Gastrocnemius medialis (tissue), 4 donors: ENCODE measurements at regions not wholly inside any gene's neighbourhood (a gene's known extent, or its start where the extent isn't known, plus 50 kb on each side); places are given as distances from the start of the nearest gene placed in this dataset.

Experiments used
- ATAC-seq, 2 donors: fragments of 150-250 bp; one replicate each; pipeline ENCODE4 v1.9.1; 2016
- DNase-seq, 2 donors: peaks; one replicate each; pipeline ENCODE4 v3.0.0-alpha.2; 2019
- H3K27ac ChIP-seq, 4 donors: fragments of 200-600 bp; sonication (generic); 1 replicate in 1 of 4; 2 replicates in 3 of 4; pipeline ENCODE4 v1.5.1; 2016 to 2018; ENCODE audit warnings: mild to moderate bottlenecking in 2 of 4, moderate library complexity in 1 of 4
- H3K27me3 ChIP-seq, 3 donors: fragments of 200-600 bp; sonication (generic) in 2 of 3; 1 replicate in 1 of 3; 2 replicates in 2 of 3; pipeline versions ENCODE4 v1.5.1 to v1.6.0; 2016 to 2019; ENCODE audit warnings: mild to moderate bottlenecking in 1 of 3, moderate library complexity in 1 of 3
- H3K36me3 ChIP-seq, 2 donors: fragments of 200-600 bp; sonication (generic) in 1 of 2; one replicate each; pipeline ENCODE4 v1.5.1; 2017 to 2018
- H3K4me1 ChIP-seq, 2 donors: fragments of 200-600 bp; sonication (generic) in 1 of 2; one replicate each; pipeline ENCODE4 v1.5.1; 2016 to 2017; ENCODE audit warnings: mild to moderate bottlenecking in 2 of 2
- H3K4me3 ChIP-seq, 4 donors: fragments of 200-600 bp; sonication (generic) in 3 of 4; 1 replicate in 1 of 4; 2 replicates in 3 of 4; pipeline ENCODE4 v1.5.1; 2016 to 2019; ENCODE audit warnings: mild to moderate bottlenecking in 2 of 4
- H3K9me3 ChIP-seq, 3 donors: fragments of 200-600 bp; sonication (generic) in 2 of 3; 1 replicate in 1 of 3; 2 replicates in 2 of 3; pipeline ENCODE4 v1.5.1; 2016 to 2019
- CTCF ChIP-seq, 5 experiments: fragments of 450-650 bp in 3 of 5; fragments of 200-600 bp in 2 of 5; sonication (generic) in 2 of 5; IDR thresholded peaks in 4 of 5; conservative IDR thresholded peaks in 1 of 5; 1 replicate in 4 of 5; 2 replicates in 1 of 5; pipeline ENCODE4 v1.5.1; 2016 to 2019; ENCODE audit warnings: antibody characterized with exemption in 5 of 5, mild to moderate bottlenecking in 3 of 5, moderate library complexity in 3 of 5
- POLR2A ChIP-seq, 2 donors: fragments of 450-650 bp; IDR thresholded peaks; one replicate each; pipeline ENCODE4 v1.6.1; 2017; ENCODE audit warnings: antibody characterized with exemption in 2 of 2, mild to moderate bottlenecking in 2 of 2, moderate library complexity in 2 of 2
- in situ Hi-C, 4 donors: fragments of 200-750 bp; cut with MboI; loops; one replicate each; pipeline versions ENCODE4 v1.15.0 to v1.8.0; 2017; ENCODE audit warnings: low sequenced_read_pairs in 4 of 4
- intact Hi-C: fragments of 100-400 bp; cut with DNase I; formaldehyde crosslinking; loops from one replicate; pipeline ENCODE4 v1.15.1; 2023; ENCODE audit warnings: low total_unique reads

- TF ChIP-seq CTCF (IDR thresholded peaks at IDR 0.05 in 4 of 5, conservative IDR thresholded peaks at IDR 0.05 in 1 of 5) (no peak), POLR2A (IDR thresholded peaks at IDR 0.05) (no peak)
- in situ Hi-C loops, result no loop called here
- no peaks in the 10 kb centered on the region for H3K9me3 ChIP-seq
These were observed 285.5 kb upstream of the ZWINT start for GRCh38 chr10:56646329-56647111.

GRCh38 chr10:56633876-56634452 is 272.9 kb upstream of the ZWINT start:
- Histone ChIP-seq H3K9me3 (no peaks in the 10 kb centered on the region), H3K4me1 (no peaks in the 10 kb centered on the region), H3K27me3 (no peaks in the 10 kb centered on the region), H3K4me3 (no peak overlapping the region), H3K27ac (no peak overlapping the region), H3K36me3 (no peaks in the 10 kb centered on the region)
- in situ Hi-C loops (no loop called here), intact Hi-C loops (no loop called here)
- ATAC-seq (no peak), DNase-seq (no peak)
- TF ChIP-seq CTCF (IDR thresholded peaks at IDR 0.05 in 4 of 5, conservative IDR thresholded peaks at IDR 0.05 in 1 of 5) (no peak), POLR2A (IDR thresholded peaks at IDR 0.05) (no peak)

More at GRCh38 chr10:56646329-56647111, 285.5 kb upstream of the ZWINT start:
- H3K27me3 ChIP-seq, result no peaks in the 10 kb centered on the region
- H3K36me3 ChIP-seq, result no peaks in the 10 kb centered on the region
- no peak overlapping the region for H3K4me3 ChIP-seq
- H3K4me1 ChIP-seq, result no peaks in the 10 kb centered on the region
- ATAC-seq (no peak), DNase-seq (no peak)
- no peak overlapping the region for H3K27ac ChIP-seq
- intact Hi-C loops, result no loop called here

- Histone ChIP-seq H3K4me1 (no peaks in the 10 kb centered on the region), H3K36me3 (no peaks in the 10 kb centered on the region), H3K27me3 (no peaks in the 10 kb centered on the region), H3K9me3 (no peaks in the 10 kb centered on the region), H3K27ac (no peak overlapping the region), H3K4me3 (no peak overlapping the region)
- intact Hi-C loops (no loop called here), in situ Hi-C loops (no loop called here)
- DNase-seq, result no peak
- no peak for TF ChIP-seq CTCF (IDR thresholded peaks at IDR 0.05 in 4 of 5, conservative IDR thresholded peaks at IDR 0.05 in 1 of 5)
- no peak for TF ChIP-seq POLR2A (IDR thresholded peaks at IDR 0.05)
- ATAC-seq, result no peak
These were observed 271.5 kb upstream of the ZWINT start for GRCh38 chr10:56632537-56632936.

- H3K9me3 ChIP-seq, result no peaks in the 10 kb centered on the region
- ATAC-seq (no peak), DNase-seq (no peak)
- TF ChIP-seq POLR2A (IDR thresholded peaks at IDR 0.05) (no peak), CTCF (IDR thresholded peaks at IDR 0.05 in 4 of 5, conservative IDR thresholded peaks at IDR 0.05 in 1 of 5) (no peak)
- H3K4me3 ChIP-seq, result no peak overlapping the region
- no peaks in the 10 kb centered on the region for H3K27me3 ChIP-seq
- no peak overlapping the region for H3K27ac ChIP-seq
- in situ Hi-C loops (no loop called here), intact Hi-C loops (no loop called here)
- H3K36me3 ChIP-seq, result no peaks in the 10 kb centered on the region
- no peaks in the 10 kb centered on the region for H3K4me1 ChIP-seq
These were observed 263.0 kb upstream of the ZWINT start for GRCh38 chr10:56624082-56624481.
